ENCODE measurements at regions not wholly inside any gene's neighbourhood (a gene's known extent, or its start where the extent isn't known, plus 50 kb on each side); places are given as distances from the start of the nearest gene placed in this dataset.
"Not testable (repeated sequence)": the region's sequence is repeated elsewhere in the genome, so short reads cannot be mapped to it uniquely, and the experiment has no call there.

- H2AFZ ChIP-seq (ENCODE audit: control insufficient read depth, low read length); dilution Hi-C loops (cut with MboI; ENCODE audit: extremely low pct_ligation_motif_present, low sequenced_read_pairs); H3K4me1 ChIP-seq (ENCODE audit: control insufficient read depth, extremely low read depth, insufficient read depth, low read length); H3K4me2 ChIP-seq (ENCODE audit: control insufficient read depth, extremely low read depth, insufficient read depth, low read depth, low read length); H3K27me3 ChIP-seq (ENCODE audit: control insufficient read depth, extremely low read depth, insufficient read depth, low read length); H3K9ac ChIP-seq (ENCODE audit: control insufficient read depth, extremely low read depth, insufficient read depth, low read length); H4K20me1 ChIP-seq (ENCODE audit: control insufficient read depth, extremely low read depth, insufficient read depth, low read length); H3K4me3 ChIP-seq (ENCODE audit: control insufficient read depth in 2 of 3, extremely low read depth in 1 of 3, insufficient read depth in 2 of 3, low read depth in 1 of 3, low read length in 3 of 3); FAIRE-seq; H3K79me2 ChIP-seq (ENCODE audit: control insufficient read depth, insufficient read depth, low read length); H3K36me3 ChIP-seq (ENCODE audit: control insufficient read depth in 2 of 2, extremely low read depth in 1 of 2, insufficient read depth in 2 of 2, low read length in 2 of 2); DNase-seq (ENCODE audit: low read depth, low spot score); H3K9me1 ChIP-seq (ENCODE audit: control insufficient read depth, extremely low read depth, insufficient read depth, low read length); H3K27ac ChIP-seq (ENCODE audit: control insufficient read depth, insufficient read depth, low read length); H3K9me3 ChIP-seq (ENCODE audit: control insufficient read depth, low read depth, low read length): not testable (repeated sequence)
These were observed 1246.2 kb upstream of the PHF14 start for GRCh38 chr7:9727467-9727869.

- H4K20me1 ChIP-seq (ENCODE audit: control insufficient read depth, extremely low read depth, insufficient read depth, low read length); dilution Hi-C loops (cut with MboI; ENCODE audit: extremely low pct_ligation_motif_present, low sequenced_read_pairs); H3K36me3 ChIP-seq (ENCODE audit: control insufficient read depth in 2 of 2, extremely low read depth in 1 of 2, insufficient read depth in 2 of 2, low read length in 2 of 2): not testable (repeated sequence)
These were observed 1245.5 kb upstream of the PHF14 start for GRCh38 chr7:9728014-9728657.

DNA sequence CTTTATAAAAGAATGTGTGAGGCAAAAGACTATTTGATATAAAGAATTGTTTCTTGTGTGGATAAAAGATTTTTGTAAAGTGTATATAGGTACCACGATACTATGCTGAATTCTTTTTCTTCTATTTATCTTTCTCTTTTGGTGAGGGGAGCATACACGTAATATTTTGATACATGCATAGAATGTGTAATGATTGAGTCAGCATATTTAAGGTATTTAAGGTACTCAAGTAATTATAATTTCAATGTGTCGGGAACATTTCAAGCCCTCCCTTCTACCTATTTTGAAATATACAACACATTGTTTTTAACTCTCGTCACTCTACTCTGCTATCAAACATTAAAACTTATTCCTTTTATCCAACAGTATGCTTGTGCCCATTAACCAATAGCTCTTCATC is 1221.6 kb upstream of the PHF14 start:
- Histone ChIP-seq H3K9ac (ENCODE audit: control insufficient read depth, extremely low read depth, insufficient read depth, low read length) (no peak overlapping the region), H3K79me2 (ENCODE audit: control insufficient read depth, insufficient read depth, low read length) (no peaks in the 10 kb centered on the region), H3K36me3 (ENCODE audit: control insufficient read depth in 2 of 2, extremely low read depth in 1 of 2, insufficient read depth in 2 of 2, low read length in 2 of 2) (no peaks in the 10 kb centered on the region), H3K9me1 (ENCODE audit: control insufficient read depth, extremely low read depth, insufficient read depth, low read length) (no peaks in the 10 kb centered on the region), H3K27ac (ENCODE audit: control insufficient read depth, insufficient read depth, low read length) (no peak overlapping the region), H4K20me1 (ENCODE audit: control insufficient read depth, extremely low read depth, insufficient read depth, low read length) (no peaks in the 10 kb centered on the region), H2AFZ (ENCODE audit: control insufficient read depth, low read length) (no peak overlapping the region), H3K4me3 (ENCODE audit: control insufficient read depth in 2 of 3, extremely low read depth in 1 of 3, insufficient read depth in 2 of 3, low read depth in 1 of 3, low read length in 3 of 3) (no peak overlapping the region), H3K4me1 (ENCODE audit: control insufficient read depth, extremely low read depth, insufficient read depth, low read length) (no peaks in the 10 kb centered on the region), H3K9me3 (ENCODE audit: control insufficient read depth, low read depth, low read length) (peaks cover 2% of the 10 kb centered on the region), H3K27me3 (ENCODE audit: control insufficient read depth, extremely low read depth, insufficient read depth, low read length) (no peaks in the 10 kb centered on the region), H3K4me2 (ENCODE audit: control insufficient read depth, extremely low read depth, insufficient read depth, low read depth, low read length) (no peak overlapping the region)
- dilution Hi-C loops (cut with MboI; ENCODE audit: extremely low pct_ligation_motif_present, low sequenced_read_pairs): no loop called here
- TF ChIP-seq, protein P1, sequence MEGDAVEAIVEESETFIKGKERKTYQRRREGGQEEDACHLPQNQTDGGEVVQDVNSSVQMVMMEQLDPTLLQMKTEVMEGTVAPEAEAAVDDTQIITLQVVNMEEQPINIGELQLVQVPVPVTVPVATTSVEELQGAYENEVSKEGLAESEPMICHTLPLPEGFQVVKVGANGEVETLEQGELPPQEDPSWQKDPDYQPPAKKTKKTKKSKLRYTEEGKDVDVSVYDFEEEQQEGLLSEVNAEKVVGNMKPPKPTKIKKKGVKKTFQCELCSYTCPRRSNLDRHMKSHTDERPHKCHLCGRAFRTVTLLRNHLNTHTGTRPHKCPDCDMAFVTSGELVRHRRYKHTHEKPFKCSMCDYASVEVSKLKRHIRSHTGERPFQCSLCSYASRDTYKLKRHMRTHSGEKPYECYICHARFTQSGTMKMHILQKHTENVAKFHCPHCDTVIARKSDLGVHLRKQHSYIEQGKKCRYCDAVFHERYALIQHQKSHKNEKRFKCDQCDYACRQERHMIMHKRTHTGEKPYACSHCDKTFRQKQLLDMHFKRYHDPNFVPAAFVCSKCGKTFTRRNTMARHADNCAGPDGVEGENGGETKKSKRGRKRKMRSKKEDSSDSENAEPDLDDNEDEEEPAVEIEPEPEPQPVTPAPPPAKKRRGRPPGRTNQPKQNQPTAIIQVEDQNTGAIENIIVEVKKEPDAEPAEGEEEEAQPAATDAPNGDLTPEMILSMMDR (optimal IDR thresholded peaks at IDR 0.05 in 1 of 3, IDR thresholded peaks at IDR 0.05 in 1 of 3, conservative IDR thresholded peaks at IDR 0.05 in 1 of 3; ENCODE audit: extremely low read depth in 1 of 3, insufficient read depth in 2 of 3, low read length in 3 of 3): no peak
- TF ChIP-seq EZH2 (IDR thresholded peaks at IDR 0.05; ENCODE audit: low read length): no peak
- DNase-seq (ENCODE audit: low read depth, low spot score) (no peak), FAIRE-seq (no peak)

More at GRCh38 chr7:9728014-9728657, 1245.5 kb upstream of the PHF14 start:
- not testable (repeated sequence) for H3K9me1 ChIP-seq (ENCODE audit: control insufficient read depth, extremely low read depth, insufficient read depth, low read length); H3K27ac ChIP-seq (ENCODE audit: control insufficient read depth, insufficient read depth, low read length); DNase-seq (ENCODE audit: low read depth, low spot score); H3K4me2 ChIP-seq (ENCODE audit: control insufficient read depth, extremely low read depth, insufficient read depth, low read depth, low read length); H3K27me3 ChIP-seq (ENCODE audit: control insufficient read depth, extremely low read depth, insufficient read depth, low read length); FAIRE-seq; H2AFZ ChIP-seq (ENCODE audit: control insufficient read depth, low read length); H3K79me2 ChIP-seq (ENCODE audit: control insufficient read depth, insufficient read depth, low read length); H3K9me3 ChIP-seq (ENCODE audit: control insufficient read depth, low read depth, low read length); H3K4me1 ChIP-seq (ENCODE audit: control insufficient read depth, extremely low read depth, insufficient read depth, low read length); H3K9ac ChIP-seq (ENCODE audit: control insufficient read depth, extremely low read depth, insufficient read depth, low read length); H3K4me3 ChIP-seq (ENCODE audit: control insufficient read depth in 2 of 3, extremely low read depth in 1 of 3, insufficient read depth in 2 of 3, low read depth in 1 of 3, low read length in 3 of 3)

Data from keratinocyte (primary cell).